ENCODE measurements at regions not wholly inside any gene's neighbourhood (a gene's known extent, or its start where the extent isn't known, plus 50 kb on each side); places are given as distances from the start of the nearest gene placed in this dataset.

DNA sequence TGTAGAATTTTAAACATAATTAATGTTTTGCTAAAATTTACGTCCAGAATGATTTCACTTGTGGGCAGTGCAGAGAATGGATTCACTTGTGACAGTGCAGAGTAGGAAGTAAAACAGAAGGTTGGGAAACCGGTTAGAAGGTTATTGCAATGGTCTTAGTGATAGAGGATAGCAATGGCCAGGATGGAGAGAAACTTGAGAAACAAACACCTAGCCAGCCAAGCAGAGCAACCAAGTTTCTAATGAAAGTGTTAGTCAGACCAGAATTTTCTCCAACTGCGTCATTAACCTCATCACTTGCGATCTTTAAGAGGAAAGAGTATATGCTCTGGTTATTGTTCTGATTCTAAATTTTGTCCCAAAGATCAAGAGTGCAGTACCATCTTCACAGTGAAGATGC, 50.0 kb upstream of the TBC1D9 start (continued):
- TF ChIP-seq, protein P1, sequence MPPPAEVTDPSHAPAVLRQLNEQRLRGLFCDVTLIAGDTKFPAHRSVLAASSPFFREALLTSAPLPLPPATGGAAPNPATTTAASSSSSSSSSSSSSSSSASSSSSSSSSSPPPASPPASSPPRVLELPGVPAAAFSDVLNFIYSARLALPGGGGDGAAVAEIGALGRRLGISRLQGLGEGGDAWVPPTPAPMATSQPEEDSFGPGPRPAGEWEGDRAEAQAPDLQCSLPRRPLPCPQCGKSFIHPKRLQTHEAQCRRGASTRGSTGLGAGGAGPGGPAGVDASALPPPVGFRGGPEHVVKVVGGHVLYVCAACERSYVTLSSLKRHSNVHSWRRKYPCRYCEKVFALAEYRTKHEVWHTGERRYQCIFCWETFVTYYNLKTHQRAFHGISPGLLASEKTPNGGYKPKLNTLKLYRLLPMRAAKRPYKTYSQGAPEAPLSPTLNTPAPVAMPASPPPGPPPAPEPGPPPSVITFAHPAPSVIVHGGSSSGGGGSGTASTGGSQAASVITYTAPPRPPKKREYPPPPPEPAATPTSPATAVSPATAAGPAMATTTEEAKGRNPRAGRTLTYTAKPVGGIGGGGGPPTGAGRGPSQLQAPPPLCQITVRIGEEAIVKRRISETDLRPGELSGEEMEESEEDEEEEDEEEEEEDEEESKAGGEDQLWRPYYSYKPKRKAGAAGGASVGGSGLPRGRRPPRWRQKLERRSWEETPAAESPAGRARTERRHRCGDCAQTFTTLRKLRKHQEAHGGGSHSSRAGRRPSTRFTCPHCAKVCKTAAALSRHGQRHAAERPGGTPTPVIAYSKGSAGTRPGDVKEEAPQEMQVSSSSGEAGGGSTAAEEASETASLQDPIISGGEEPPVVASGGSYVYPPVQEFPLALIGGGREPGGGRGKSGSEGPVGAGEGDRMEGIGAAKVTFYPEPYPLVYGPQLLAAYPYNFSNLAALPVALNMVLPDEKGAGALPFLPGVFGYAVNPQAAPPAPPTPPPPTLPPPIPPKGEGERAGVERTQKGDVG (CRISPR knock-in tag; IDR thresholded peaks at IDR 0.05): no peak
